OCI-LY7 (cell line): ENCODE measurements at regions not wholly inside any gene's neighbourhood (a gene's known extent, or its start where the extent isn't known, plus 50 kb on each side); places are given as distances from the start of the nearest gene placed in this dataset.

Source experiments
- BruUV-seq: library from RNA; stranded (reverse); fragments of 400-500 nt; replicated peaks from 2 replicates; lab custom pipeline; 2021; lab: Mats Ljungman, UMichigan
- CTCF ChIA-PET: fragments of 300-600 bp; sonication (Branson Sonifier 250); formaldehyde crosslinking; loops from one replicate; lab custom pipeline; 2022; ENCODE audit warnings: antibody characterized with exemption; ENCODE audit not compliant: unreplicated experiment; lab: Charles Lee
- POLR2A ChIA-PET: fragments of 300-600 bp; sonication (Branson Sonifier 250); formaldehyde crosslinking; loops from one replicate; lab custom pipeline; 2022; ENCODE audit warnings: antibody characterized with exemption; lab: Charles Lee
- DNase-seq: peaks from one replicate; pipeline ENCODE4 v3.0.0-alpha.2; 2015; ENCODE audit warnings: low spot score
- H2AFZ ChIP-seq: fragments of 200-600 bp; sonication (generic), shearing (Covaris generic); 2 replicates; pipeline ENCODE4 v1.6.1; 2014; ENCODE audit warnings: mild to moderate bottlenecking, antibody characterized with exemption, low read length, moderate library complexity
- H3K27ac ChIP-seq: fragments of 200-600 bp; sonication (generic); 2 replicates; pipeline ENCODE4 v1.5.1; 2014; ENCODE audit warnings: mixed run types, low read depth, mild to moderate bottlenecking, moderate library complexity, low read length, inconsistent platforms; ENCODE audit not compliant: poor library complexity, severe bottlenecking
- H3K36me3 ChIP-seq: fragments of 200-600 bp; sonication (generic); 2 replicates; pipeline ENCODE4 v1.6.1; 2014; ENCODE audit warnings: mild to moderate bottlenecking, antibody characterized with exemption, low read length, moderate library complexity, mixed read lengths; ENCODE audit not compliant: insufficient read depth
- H3K4me1 ChIP-seq: fragments of 200-600 bp; sonication (generic); 2 replicates; pipeline ENCODE4 v1.5.1; 2014; ENCODE audit warnings: mild to moderate bottlenecking, low read length; ENCODE audit not compliant: insufficient read depth, poor library complexity, severe bottlenecking
- H3K4me2 ChIP-seq: fragments of 200-600 bp; sonication (generic); 2 replicates; pipeline ENCODE4 v1.6.1; 2014; ENCODE audit warnings: mild to moderate bottlenecking, low read length
- H3K4me3 ChIP-seq: fragments of 200-600 bp; sonication (generic); 2 replicates; pipeline ENCODE4 v1.5.1; 2014; ENCODE audit warnings: mild to moderate bottlenecking, low read depth, low read length; ENCODE audit not compliant: poor library complexity, severe bottlenecking
- H3K79me2 ChIP-seq: fragments of 200-600 bp; sonication (generic); 2 replicates; pipeline ENCODE4 v1.6.1; 2016; ENCODE audit warnings: low read depth, mild to moderate bottlenecking, low read length, moderate library complexity, mixed read lengths; ENCODE audit not compliant: insufficient read depth
- H3K9me2 ChIP-seq: fragments of 200-600 bp; sonication (generic); 2 replicates; pipeline ENCODE4 v1.6.1; 2016; ENCODE audit warnings: mild to moderate bottlenecking, low read length, mixed read lengths; ENCODE audit not compliant: insufficient read depth
- H3K9me3 ChIP-seq: fragments of 200-600 bp; sonication (generic); 2 replicates; pipeline ENCODE4 v1.6.1; 2014; ENCODE audit warnings: mild to moderate bottlenecking, mixed run types, low read length, mixed read lengths
- H4K20me1 ChIP-seq: fragments of 200-600 bp; sonication (generic); 2 replicates; pipeline ENCODE4 v1.6.1; 2014; ENCODE audit warnings: mild to moderate bottlenecking, antibody characterized with exemption, low read length, moderate library complexity, mixed read lengths; ENCODE audit not compliant: insufficient read depth
- EZH2phosphoT487 ChIP-seq: fragments of 200-600 bp; sonication (generic); IDR thresholded peaks from 2 replicates; pipeline ENCODE4 v1.6.1; 2018; ENCODE audit warnings: low read depth, borderline replicate concordance, mild to moderate bottlenecking, mixed run types, antibody characterized with exemption, low read length, moderate library complexity, mixed read lengths
- intact Hi-C: fragments of 100-400 bp; cut with micrococcal nuclease; formaldehyde crosslinking; loops from one replicate; pipeline ENCODE4 v1.10.0; 2022; ENCODE audit not compliant: unreplicated experiment
- TF ChIP-seq, protein P1 (sequence below): fragments of 200-600 bp; sonication (generic); conservative IDR thresholded peaks from 2 replicates; pipeline ENCODE4 v1.5.1; 2014; ENCODE audit warnings: mild to moderate bottlenecking, antibody characterized with exemption, low read length, moderate library complexity, mixed read lengths

DNA sequence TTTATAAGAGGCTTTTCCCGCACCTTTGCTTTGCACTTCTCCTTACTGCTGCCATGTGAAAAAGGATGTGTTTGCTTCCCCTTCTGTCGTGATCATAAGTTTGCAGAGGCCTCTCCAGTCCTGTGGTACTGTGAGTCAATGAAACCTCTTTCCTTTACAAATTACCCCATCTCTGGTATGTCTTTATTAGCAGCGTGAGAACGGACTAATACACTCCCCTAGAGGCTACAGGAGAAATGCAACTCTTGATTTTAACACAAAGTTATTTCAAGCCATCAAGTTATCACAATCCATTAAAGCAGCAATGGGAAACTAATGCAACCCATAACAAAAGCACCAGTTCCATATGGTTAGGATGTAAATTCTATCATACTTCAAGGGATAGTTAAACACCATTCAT, 1378.8 kb upstream of the DDX18 start:
- ChIA-PET POLR2A (no interaction called here), CTCF (no interaction called here)
- H3K36me3 ChIP-seq = no peaks in the 10 kb centered on the region
- no peak for DNase-seq
- H3K27ac ChIP-seq = no peak overlapping the region
- no peak overlapping the region for H2AFZ ChIP-seq
- H3K4me2 ChIP-seq = no peak overlapping the region
- no peaks in the 10 kb centered on the region for H3K9me3 ChIP-seq
- intact Hi-C loops = no loop called here
- H3K9me2 ChIP-seq = no peaks in the 10 kb centered on the region
- no peaks in the 10 kb centered on the region for H4K20me1 ChIP-seq
- no peaks in the 10 kb centered on the region for H3K4me1 ChIP-seq
- no TSS peak for BruUV-seq
- no peaks in the 10 kb centered on the region for H3K79me2 ChIP-seq
- no peak for TF ChIP-seq EZH2phosphoT487
- TF ChIP-seq, protein P1, sequence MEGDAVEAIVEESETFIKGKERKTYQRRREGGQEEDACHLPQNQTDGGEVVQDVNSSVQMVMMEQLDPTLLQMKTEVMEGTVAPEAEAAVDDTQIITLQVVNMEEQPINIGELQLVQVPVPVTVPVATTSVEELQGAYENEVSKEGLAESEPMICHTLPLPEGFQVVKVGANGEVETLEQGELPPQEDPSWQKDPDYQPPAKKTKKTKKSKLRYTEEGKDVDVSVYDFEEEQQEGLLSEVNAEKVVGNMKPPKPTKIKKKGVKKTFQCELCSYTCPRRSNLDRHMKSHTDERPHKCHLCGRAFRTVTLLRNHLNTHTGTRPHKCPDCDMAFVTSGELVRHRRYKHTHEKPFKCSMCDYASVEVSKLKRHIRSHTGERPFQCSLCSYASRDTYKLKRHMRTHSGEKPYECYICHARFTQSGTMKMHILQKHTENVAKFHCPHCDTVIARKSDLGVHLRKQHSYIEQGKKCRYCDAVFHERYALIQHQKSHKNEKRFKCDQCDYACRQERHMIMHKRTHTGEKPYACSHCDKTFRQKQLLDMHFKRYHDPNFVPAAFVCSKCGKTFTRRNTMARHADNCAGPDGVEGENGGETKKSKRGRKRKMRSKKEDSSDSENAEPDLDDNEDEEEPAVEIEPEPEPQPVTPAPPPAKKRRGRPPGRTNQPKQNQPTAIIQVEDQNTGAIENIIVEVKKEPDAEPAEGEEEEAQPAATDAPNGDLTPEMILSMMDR = no peak
- H3K4me3 ChIP-seq = no peak overlapping the region

DNA sequence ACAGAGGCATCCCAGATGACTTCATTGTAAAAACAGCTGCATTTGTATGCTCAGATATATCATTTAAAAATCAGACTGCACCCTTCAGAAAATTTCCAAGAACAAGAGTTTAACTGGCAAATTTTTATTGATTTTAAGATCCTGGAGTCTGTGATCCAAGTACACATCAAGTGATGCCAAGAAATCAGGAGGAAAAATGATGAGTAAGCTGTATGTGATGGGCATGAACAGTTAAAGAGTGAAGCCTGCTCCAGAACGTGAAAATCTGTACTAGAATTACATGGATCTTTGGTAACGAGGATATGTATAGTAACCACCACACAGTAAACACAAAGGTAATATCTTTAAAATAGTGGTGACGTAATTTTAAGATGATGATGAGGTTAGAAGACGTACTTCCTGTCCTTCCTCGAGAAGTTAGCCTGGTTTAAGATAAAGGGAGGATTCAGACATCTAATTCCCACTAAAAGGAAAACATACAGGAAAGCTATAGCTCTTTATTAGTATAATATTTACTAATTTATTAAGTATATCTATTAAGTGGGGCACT, 1374.3 kb upstream of the DDX18 start:
- H3K36me3 ChIP-seq = no peaks in the 10 kb centered on the region
- no peaks in the 10 kb centered on the region for H3K4me1 ChIP-seq
- H3K79me2 ChIP-seq = no peaks in the 10 kb centered on the region
- H3K27ac ChIP-seq = no peak overlapping the region
- no peak overlapping the region for H2AFZ ChIP-seq
- BruUV-seq = no TSS peak
- H3K4me2 ChIP-seq = no peak overlapping the region
- intact Hi-C loops = no loop called here
- H3K9me2 ChIP-seq = no peaks in the 10 kb centered on the region
- no peaks in the 10 kb centered on the region for H3K9me3 ChIP-seq
- no peaks in the 10 kb centered on the region for H4K20me1 ChIP-seq
- CTCF ChIA-PET = no interaction called here
- H3K4me3 ChIP-seq = no peak overlapping the region
- no peak for TF ChIP-seq EZH2phosphoT487
- TF ChIP-seq, protein P1 = no peak
- POLR2A ChIA-PET = interaction anchor here (0.7 kb wide), 1 partner anchor 739 kb away, joined by 3 read pairs; no protein-coding TSS in a partner anchor
- DNase-seq = no peak

DNA sequence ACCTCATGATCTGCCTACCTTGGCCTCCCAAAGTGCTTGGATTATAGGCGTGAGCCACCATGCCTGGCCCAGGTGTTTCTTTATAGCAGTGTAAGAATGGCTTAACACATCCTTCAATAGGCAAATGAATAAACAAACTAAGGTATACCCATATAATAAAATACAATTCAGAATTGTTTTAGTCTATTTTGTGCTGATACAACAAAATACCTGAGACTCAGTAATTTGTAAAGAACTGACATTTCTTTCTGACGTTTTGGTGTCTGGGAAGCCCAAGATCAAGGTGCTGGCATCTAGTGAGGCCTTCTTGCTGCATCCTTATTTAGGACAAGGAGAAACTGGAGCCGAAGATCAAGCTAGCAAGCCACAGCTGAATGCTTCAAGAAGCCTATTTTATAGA, 1372.1 kb upstream of the DDX18 start:
- CTCF ChIA-PET = no interaction called here
- Histone ChIP-seq H3K36me3 (no peaks in the 10 kb centered on the region), H3K9me2 (no peaks in the 10 kb centered on the region), H3K4me2 (no peak overlapping the region), H3K79me2 (no peaks in the 10 kb centered on the region), H3K9me3 (no peaks in the 10 kb centered on the region), H3K4me3 (no peak overlapping the region), H2AFZ (no peak overlapping the region), H3K27ac (no peak overlapping the region), H3K4me1 (no peaks in the 10 kb centered on the region), H4K20me1 (no peaks in the 10 kb centered on the region)
- TF ChIP-seq, protein P1 = no peak
- DNase-seq = no peak
- POLR2A ChIA-PET = no interaction called here
- BruUV-seq = no TSS peak
- intact Hi-C loops = no loop called here
